HL-60 (cell line): ENCODE measurements at regions not wholly inside any gene's neighbourhood (a gene's known extent, or its start where the extent isn't known, plus 50 kb on each side); places are given as distances from the start of the nearest gene placed in this dataset.
"Not testable (repeated sequence)": the region's sequence is repeated elsewhere in the genome, so short reads cannot be mapped to it uniquely, and the experiment has no call there.

ENCODE experiments used
- GABPA ChIP-seq: IDR thresholded peaks from 2 replicates; pipeline ENCODE4 v1.6.1; 2012; ENCODE audit warnings: low read depth
- POLR2AphosphoS5 ChIP-seq: IDR thresholded peaks from 2 replicates; pipeline ENCODE4 v1.6.1; 2012; ENCODE audit warnings: low read depth
- SPI1 ChIP-seq: IDR thresholded peaks from 2 replicates; pipeline ENCODE4 v1.6.1; 2012; ENCODE audit warnings: low read depth, mild to moderate bottlenecking, borderline replicate concordance
- TF ChIP-seq, protein P1 (sequence below): IDR thresholded peaks from one replicate; pipeline ENCODE4 v1.5.1; 2011; ENCODE audit warnings: low read length, control low read depth, inconsistent platforms; ENCODE audit not compliant: insufficient read depth

DNA sequence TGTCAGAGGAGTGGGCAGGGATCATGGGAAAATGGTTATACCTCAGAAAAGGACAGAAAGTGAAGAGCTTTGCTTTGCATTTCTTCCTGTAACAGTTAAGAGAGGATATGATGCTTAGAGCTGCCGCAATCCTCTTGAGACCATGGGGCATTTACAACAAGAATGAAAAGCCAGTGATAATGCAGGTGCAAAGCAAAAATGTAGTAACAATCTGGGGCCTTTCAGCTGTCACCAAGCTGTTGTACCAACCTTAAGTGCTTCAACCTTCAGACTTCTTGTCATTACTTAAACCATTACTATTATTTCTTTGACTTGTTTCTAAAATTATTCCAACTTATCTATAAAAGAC, 1337.6 kb downstream of the RPIA start:
- TF ChIP-seq, protein P1, sequence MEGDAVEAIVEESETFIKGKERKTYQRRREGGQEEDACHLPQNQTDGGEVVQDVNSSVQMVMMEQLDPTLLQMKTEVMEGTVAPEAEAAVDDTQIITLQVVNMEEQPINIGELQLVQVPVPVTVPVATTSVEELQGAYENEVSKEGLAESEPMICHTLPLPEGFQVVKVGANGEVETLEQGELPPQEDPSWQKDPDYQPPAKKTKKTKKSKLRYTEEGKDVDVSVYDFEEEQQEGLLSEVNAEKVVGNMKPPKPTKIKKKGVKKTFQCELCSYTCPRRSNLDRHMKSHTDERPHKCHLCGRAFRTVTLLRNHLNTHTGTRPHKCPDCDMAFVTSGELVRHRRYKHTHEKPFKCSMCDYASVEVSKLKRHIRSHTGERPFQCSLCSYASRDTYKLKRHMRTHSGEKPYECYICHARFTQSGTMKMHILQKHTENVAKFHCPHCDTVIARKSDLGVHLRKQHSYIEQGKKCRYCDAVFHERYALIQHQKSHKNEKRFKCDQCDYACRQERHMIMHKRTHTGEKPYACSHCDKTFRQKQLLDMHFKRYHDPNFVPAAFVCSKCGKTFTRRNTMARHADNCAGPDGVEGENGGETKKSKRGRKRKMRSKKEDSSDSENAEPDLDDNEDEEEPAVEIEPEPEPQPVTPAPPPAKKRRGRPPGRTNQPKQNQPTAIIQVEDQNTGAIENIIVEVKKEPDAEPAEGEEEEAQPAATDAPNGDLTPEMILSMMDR, result not testable (repeated sequence)
- TF ChIP-seq POLR2AphosphoS5, GABPA, SPI1: not testable (repeated sequence)
